ENCODE measurements at regions not wholly inside any gene's neighbourhood (a gene's known extent, or its start where the extent isn't known, plus 50 kb on each side); places are given as distances from the start of the nearest gene placed in this dataset.

- Histone ChIP-seq H3K4me1 (ENCODE audit: control insufficient read depth in 1 of 2, insufficient read depth in 2 of 2, low read length in 2 of 2) (no peaks in the 10 kb centered on the region), H3K4me3 (ENCODE audit: low read length in 2 of 2) (no peak overlapping the region), H3K9me3 (ENCODE audit: control insufficient read depth, low read length) (no peaks in the 10 kb centered on the region), H3K27ac (ENCODE audit: low read depth in 1 of 2, low read length in 2 of 2) (no peak overlapping the region), H3K36me3 (ENCODE audit: control insufficient read depth in 1 of 2, insufficient read depth in 2 of 2, low read length in 1 of 2) (no peaks in the 10 kb centered on the region), H3K27me3 (ENCODE audit: control insufficient read depth in 1 of 2, insufficient read depth in 2 of 2, low read length in 1 of 2) (no peaks in the 10 kb centered on the region)
- 60 to 67% methylated on average over 13 of the region's 13 CpGs for WGBS, 2 donors
- peak in 1 of 2 donors; percentile 66 for DNase-seq
- intact Hi-C loops (cut with DNase I) = no loop called here
- no peak for ATAC-seq (ENCODE audit: low FRiP score)
These were observed 303.7 kb upstream of the TNRC6C start for GRCh38 chr17:77654850-77655249.

DNA sequence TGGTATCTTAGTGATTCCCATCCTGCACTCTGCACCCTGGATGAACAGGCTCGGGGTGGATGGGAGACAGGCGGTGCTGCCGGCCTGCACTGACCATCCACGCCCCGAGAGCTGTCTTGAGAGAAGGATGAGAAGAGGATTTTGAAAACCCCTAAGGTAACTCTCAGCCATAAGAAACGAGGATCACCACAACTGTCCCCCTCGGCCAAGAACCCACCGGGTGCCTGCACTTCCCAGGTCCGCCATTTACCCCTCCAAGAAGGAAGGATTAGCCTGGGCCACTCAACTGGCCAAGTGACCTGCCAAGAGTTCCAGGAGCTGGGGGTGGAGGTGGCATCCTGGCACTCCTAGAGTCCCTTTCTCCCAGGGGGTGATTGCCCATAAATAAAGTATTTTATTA lies 302.4 kb upstream of the TNRC6C start:
- Histone ChIP-seq H3K4me3 (ENCODE audit: low read length in 2 of 2) (no peak overlapping the region), H3K27ac (ENCODE audit: low read depth in 1 of 2, low read length in 2 of 2) (no peak overlapping the region), H3K36me3 (ENCODE audit: control insufficient read depth in 1 of 2, insufficient read depth in 2 of 2, low read length in 1 of 2) (no peaks in the 10 kb centered on the region), H3K27me3 (ENCODE audit: control insufficient read depth in 1 of 2, insufficient read depth in 2 of 2, low read length in 1 of 2) (no peaks in the 10 kb centered on the region), H3K4me1 (ENCODE audit: control insufficient read depth in 1 of 2, insufficient read depth in 2 of 2, low read length in 2 of 2) (no peaks in the 10 kb centered on the region), H3K9me3 (ENCODE audit: control insufficient read depth, low read length) (no peaks in the 10 kb centered on the region)
- ATAC-seq (ENCODE audit: low FRiP score) = no peak
- intact Hi-C loops (cut with DNase I) = no loop called here
- 89 to 90% methylated on average over 9 of the region's 9 CpGs for WGBS, 2 donors
- peak in 1 of 2 donors; percentile 22 for DNase-seq

DNA sequence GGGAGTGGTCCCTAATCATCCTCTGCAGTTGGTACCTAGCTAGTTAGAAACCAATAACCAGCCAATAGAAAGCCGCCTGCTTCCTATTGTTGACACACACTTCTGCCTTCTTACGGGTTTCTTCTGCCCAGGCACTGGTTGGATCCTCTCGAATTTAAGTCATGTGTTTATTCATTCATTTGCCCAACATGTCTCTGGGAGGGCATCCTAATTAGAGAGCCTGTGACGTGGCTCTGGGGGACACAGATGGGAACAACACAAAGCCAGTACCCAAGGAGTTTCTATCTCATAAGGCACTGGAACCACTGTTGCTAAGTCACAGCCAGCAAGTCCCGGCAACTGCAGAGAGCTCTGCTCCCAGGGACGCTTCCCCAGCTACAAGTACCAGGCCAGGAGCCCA lies 300.7 kb upstream of the TNRC6C start:
- intact Hi-C loops (cut with DNase I) = no loop called here
- Histone ChIP-seq H3K27me3 (ENCODE audit: control insufficient read depth in 1 of 2, insufficient read depth in 2 of 2, low read length in 1 of 2) (no peaks in the 10 kb centered on the region), H3K36me3 (ENCODE audit: control insufficient read depth in 1 of 2, insufficient read depth in 2 of 2, low read length in 1 of 2) (no peaks in the 10 kb centered on the region), H3K9me3 (ENCODE audit: control insufficient read depth, low read length) (no peaks in the 10 kb centered on the region), H3K27ac (ENCODE audit: low read depth in 1 of 2, low read length in 2 of 2) (no peak overlapping the region), H3K4me1 (ENCODE audit: control insufficient read depth in 1 of 2, insufficient read depth in 2 of 2, low read length in 2 of 2) (no peaks in the 10 kb centered on the region), H3K4me3 (ENCODE audit: low read length in 2 of 2) (no peak overlapping the region)
- ATAC-seq (ENCODE audit: low FRiP score) (no peak), DNase-seq (peak in 1 of 2 donors; percentile 47)
- 74 to 78% methylated on average over 6 of the region's 6 CpGs for WGBS, 2 donors

- Histone ChIP-seq H3K4me1 (ENCODE audit: control insufficient read depth in 1 of 2, insufficient read depth in 2 of 2, low read length in 2 of 2) (no peaks in the 10 kb centered on the region), H3K27ac (ENCODE audit: low read depth in 1 of 2, low read length in 2 of 2) (no peak overlapping the region), H3K27me3 (ENCODE audit: control insufficient read depth in 1 of 2, insufficient read depth in 2 of 2, low read length in 1 of 2) (no peaks in the 10 kb centered on the region), H3K9me3 (ENCODE audit: control insufficient read depth, low read length) (no peaks in the 10 kb centered on the region), H3K4me3 (ENCODE audit: low read length in 2 of 2) (no peak overlapping the region), H3K36me3 (ENCODE audit: control insufficient read depth in 1 of 2, insufficient read depth in 2 of 2, low read length in 1 of 2) (no peaks in the 10 kb centered on the region)
- 88 to 93% methylated on average over 4 of the region's 4 CpGs for WGBS, 2 donors
- DNase-seq (no peak), ATAC-seq (ENCODE audit: low FRiP score) (no peak)
- intact Hi-C loops (cut with DNase I) = no loop called here
These were observed 298.0 kb upstream of the TNRC6C start for GRCh38 chr17:77660524-77660923.

- DNase-seq = no peak
- intact Hi-C loops (cut with DNase I) = no loop called here
- 96 to 100% methylated on average over 4 of the region's 4 CpGs for WGBS, 2 donors
These were observed 295.7 kb upstream of the TNRC6C start for GRCh38 chr17:77662833-77663232.

GRCh38 chr17:77664097-77664729 lies 294.3 kb upstream of the TNRC6C start:
- no peak overlapping the region for H3K4me3 ChIP-seq (ENCODE audit: low read length in 2 of 2)
- no peaks in the 10 kb centered on the region for H3K9me3 ChIP-seq (ENCODE audit: control insufficient read depth, low read length)
- intact Hi-C loops (cut with DNase I) = no loop called here
- WGBS, 2 donors = 90 to 92% methylated on average over 13 of the region's 13 CpGs
- no peaks in the 10 kb centered on the region for H3K4me1 ChIP-seq (ENCODE audit: control insufficient read depth in 1 of 2, insufficient read depth in 2 of 2, low read length in 2 of 2)
- no peak for DNase-seq
- ATAC-seq (ENCODE audit: low FRiP score) = no peak
- no peaks in the 10 kb centered on the region for H3K36me3 ChIP-seq (ENCODE audit: control insufficient read depth in 1 of 2, insufficient read depth in 2 of 2, low read length in 1 of 2)
- H3K27ac ChIP-seq (ENCODE audit: low read depth in 1 of 2, low read length in 2 of 2) = no peak overlapping the region
- no peaks in the 10 kb centered on the region for H3K27me3 ChIP-seq (ENCODE audit: control insufficient read depth in 1 of 2, insufficient read depth in 2 of 2, low read length in 1 of 2)

More at GRCh38 chr17:77662833-77663232, 295.7 kb upstream of the TNRC6C start:
- H3K4me1 ChIP-seq (ENCODE audit: control insufficient read depth in 1 of 2, insufficient read depth in 2 of 2, low read length in 2 of 2) = no peaks in the 10 kb centered on the region
- H3K36me3 ChIP-seq (ENCODE audit: control insufficient read depth in 1 of 2, insufficient read depth in 2 of 2, low read length in 1 of 2) = no peaks in the 10 kb centered on the region
- H3K27ac ChIP-seq (ENCODE audit: low read depth in 1 of 2, low read length in 2 of 2) = no peak overlapping the region
- H3K27me3 ChIP-seq (ENCODE audit: control insufficient read depth in 1 of 2, insufficient read depth in 2 of 2, low read length in 1 of 2) = no peaks in the 10 kb centered on the region
- no peak for ATAC-seq (ENCODE audit: low FRiP score)
- no peaks in the 10 kb centered on the region for H3K9me3 ChIP-seq (ENCODE audit: control insufficient read depth, low read length)
- H3K4me3 ChIP-seq (ENCODE audit: low read length in 2 of 2) = no peak overlapping the region

GRCh38 chr17:77665833-77666232 lies 292.7 kb upstream of the TNRC6C start:
- no peaks in the 10 kb centered on the region for H3K9me3 ChIP-seq (ENCODE audit: control insufficient read depth, low read length)
- DNase-seq = no peak
- ATAC-seq (ENCODE audit: low FRiP score) = no peak
- H3K27me3 ChIP-seq (ENCODE audit: control insufficient read depth in 1 of 2, insufficient read depth in 2 of 2, low read length in 1 of 2) = no peaks in the 10 kb centered on the region
- WGBS, 2 donors = 87 to 90% methylated on average over 3 of the region's 3 CpGs
- H3K4me3 ChIP-seq (ENCODE audit: low read length in 2 of 2) = no peak overlapping the region
- intact Hi-C loops (cut with DNase I) = no loop called here
- no peaks in the 10 kb centered on the region for H3K4me1 ChIP-seq (ENCODE audit: control insufficient read depth in 1 of 2, insufficient read depth in 2 of 2, low read length in 2 of 2)
- H3K36me3 ChIP-seq (ENCODE audit: control insufficient read depth in 1 of 2, insufficient read depth in 2 of 2, low read length in 1 of 2) = no peaks in the 10 kb centered on the region
- H3K27ac ChIP-seq (ENCODE audit: low read depth in 1 of 2, low read length in 2 of 2) = no peak overlapping the region

GRCh38 chr17:77666462-77666861 lies 292.0 kb upstream of the TNRC6C start:
- DNase-seq (no peak), ATAC-seq (ENCODE audit: low FRiP score) (no peak)
- intact Hi-C loops (cut with DNase I) = no loop called here
- Histone ChIP-seq H3K27ac (ENCODE audit: low read depth in 1 of 2, low read length in 2 of 2) (no peak overlapping the region), H3K9me3 (ENCODE audit: control insufficient read depth, low read length) (no peaks in the 10 kb centered on the region), H3K4me3 (ENCODE audit: low read length in 2 of 2) (no peak overlapping the region), H3K36me3 (ENCODE audit: control insufficient read depth in 1 of 2, insufficient read depth in 2 of 2, low read length in 1 of 2) (no peaks in the 10 kb centered on the region), H3K27me3 (ENCODE audit: control insufficient read depth in 1 of 2, insufficient read depth in 2 of 2, low read length in 1 of 2) (no peaks in the 10 kb centered on the region), H3K4me1 (ENCODE audit: control insufficient read depth in 1 of 2, insufficient read depth in 2 of 2, low read length in 2 of 2) (no peaks in the 10 kb centered on the region)
- WGBS, 2 donors = 29 to 35% methylated on average over 6 of the region's 6 CpGs

- no peaks in the 10 kb centered on the region for H3K4me1 ChIP-seq (ENCODE audit: control insufficient read depth in 1 of 2, insufficient read depth in 2 of 2, low read length in 2 of 2)
- no peaks in the 10 kb centered on the region for H3K36me3 ChIP-seq (ENCODE audit: control insufficient read depth in 1 of 2, insufficient read depth in 2 of 2, low read length in 1 of 2)
- 70 to 72% methylated on average over 7 of the region's 7 CpGs for WGBS, 2 donors
- no peak for ATAC-seq (ENCODE audit: low FRiP score)
- no peaks in the 10 kb centered on the region for H3K9me3 ChIP-seq (ENCODE audit: control insufficient read depth, low read length)
- H3K27me3 ChIP-seq (ENCODE audit: control insufficient read depth in 1 of 2, insufficient read depth in 2 of 2, low read length in 1 of 2) = no peaks in the 10 kb centered on the region
- DNase-seq = no peak
- intact Hi-C loops (cut with DNase I) = no loop called here
- no peak overlapping the region for H3K4me3 ChIP-seq (ENCODE audit: low read length in 2 of 2)
- H3K27ac ChIP-seq (ENCODE audit: low read depth in 1 of 2, low read length in 2 of 2) = no peak overlapping the region
These were observed 291.6 kb upstream of the TNRC6C start for GRCh38 chr17:77666881-77667395.
